Stomach (tissue), 8 donors: ENCODE measurements at regions not wholly inside any gene's neighbourhood (a gene's known extent, or its start where the extent isn't known, plus 50 kb on each side); places are given as distances from the start of the nearest gene placed in this dataset.

Experiments
- DNase-seq, 2 donors: peaks; one replicate each; pipeline versions ENCODE4 v3.0.0 to v3.0.0-alpha.2; 2013 to 2019
- H3K27ac ChIP-seq, 5 donors: fragments of 200-600 bp in 4 of 5; sonication (generic) in 4 of 5; one replicate each; pipeline ENCODE4 v1.5.1; 2013 to 2019; ENCODE audit warnings: mild to moderate bottlenecking in 1 of 5, moderate library complexity in 1 of 5
- H3K27me3 ChIP-seq, 3 donors: fragments of 200-600 bp; sonication (generic); one replicate each; pipeline ENCODE4 v1.5.1; 2017 to 2019; ENCODE audit warnings: mixed run types in 1 of 3
- H3K36me3 ChIP-seq, 4 donors: fragments of 200-600 bp; sonication (generic); 1 replicate in 3 of 4; 2 replicates in 1 of 4; pipeline ENCODE4 v1.5.1; 2016 to 2019
- H3K4me1 ChIP-seq, 4 donors: fragments of 200-600 bp; sonication (generic); one replicate each; pipeline ENCODE4 v1.5.1; 2016 to 2019
- H3K4me3 ChIP-seq, 4 donors: fragments of 200-600 bp; sonication (generic) in 3 of 4; one replicate each; pipeline ENCODE4 v1.5.1; 2016 to 2019; ENCODE audit warnings: mild to moderate bottlenecking in 1 of 4
- H3K9me3 ChIP-seq, 4 donors: fragments of 200-600 bp; sonication (generic); one replicate each; pipeline ENCODE4 v1.5.1; 2016 to 2019
- CTCF ChIP-seq, 7 experiments: fragments of 450-650 bp in 4 of 7; fragments of 200-600 bp in 3 of 7; sonication (generic) in 3 of 7; IDR thresholded peaks; one replicate each; pipeline ENCODE4 v1.5.1; 2016 to 2019; ENCODE audit warnings: antibody characterized with exemption in 7 of 7, control low read depth in 2 of 7, mild to moderate bottlenecking in 1 of 7
- EP300 ChIP-seq: sonication (generic); formaldehyde crosslinking; IDR thresholded peaks from one replicate; pipeline ENCODE4 v1.6.1; 2017; ENCODE audit warnings: antibody characterized with exemption
- POLR2A ChIP-seq, 4 donors: fragments of 450-650 bp; IDR thresholded peaks; one replicate each; pipeline ENCODE4 v1.6.1; 2016; ENCODE audit warnings: antibody characterized with exemption in 4 of 4, control low read depth in 2 of 4, mild to moderate bottlenecking in 1 of 4, moderate library complexity in 1 of 4
- POLR2AphosphoS5 ChIP-seq, 3 donors: sonication (generic); formaldehyde crosslinking; IDR thresholded peaks; one replicate each; pipeline ENCODE4 v1.6.1; 2016; ENCODE audit warnings: antibody characterized with exemption in 3 of 3
- WGBS, 5 donors: extraction: QIAGEN DNeasy Blood & Tissue Kit in 3 of 5; methylation state at CpG; one replicate each; pipeline versions ENCODE4 v1.1.5 to v1.1.7; 2013 to 2018; 5-methylcytosine and 5-hydroxymethylcytosine counted together
- intact Hi-C: fragments of 100-400 bp; cut with DNase I; formaldehyde crosslinking; loops from one replicate; pipeline ENCODE4 v1.15.1; 2023; ENCODE audit warnings: low total_unique reads
- donor health status: healthy with polysubstance abuse.
- donor health status: Bipolar disorder and iron deficiency.
- donor health status: healthy.

GRCh38 chr4:182150645-182151044, 92.6 kb upstream of the TENM3 start:
- DNase-seq: no peak
- H3K4me3 ChIP-seq: no peak overlapping the region
- H3K4me1 ChIP-seq: no peaks in the 10 kb centered on the region
- WGBS, 5 donors: 85 to 91% (median 86%) methylated on average over 3 of the region's 3 CpGs
- H3K27me3 ChIP-seq: peaks cover 0 to 47% (median 7%) of the 10 kb centered on the region in 3 donors
- no peaks in the 10 kb centered on the region for H3K9me3 ChIP-seq
- no peaks in the 10 kb centered on the region for H3K36me3 ChIP-seq
- intact Hi-C loops: no loop called here
- no peak for TF ChIP-seq EP300
- no peak for TF ChIP-seq POLR2A (IDR thresholded peaks at IDR 0.05)
- TF ChIP-seq POLR2AphosphoS5 (IDR thresholded peaks at IDR 0.05): no peak
- TF ChIP-seq CTCF (IDR thresholded peaks at IDR 0.05): no peak
- no peak overlapping the region for H3K27ac ChIP-seq

GRCh38 chr4:182155806-182156205, 87.4 kb upstream of the TENM3 start:
- H3K27ac ChIP-seq: no peak overlapping the region
- no peaks in the 10 kb centered on the region for H3K36me3 ChIP-seq
- 77 to 89% (median 88%) methylated on average over 1 of the region's 1 CpG for WGBS, 5 donors
- no peaks in the 10 kb centered on the region for H3K9me3 ChIP-seq
- intact Hi-C loops: no loop called here
- DNase-seq: no peak
- H3K4me3 ChIP-seq: no peak overlapping the region
- no peak for TF ChIP-seq CTCF (IDR thresholded peaks at IDR 0.05)
- TF ChIP-seq EP300: no peak
- TF ChIP-seq POLR2A (IDR thresholded peaks at IDR 0.05): no peak
- TF ChIP-seq POLR2AphosphoS5 (IDR thresholded peaks at IDR 0.05): no peak
- no peaks in the 10 kb centered on the region for H3K4me1 ChIP-seq
- H3K27me3 ChIP-seq: peaks cover 0 to 10% (median 0%) of the 10 kb centered on the region in 3 donors

- intact Hi-C loops: no loop called here
- Histone ChIP-seq H3K4me3 (no peak overlapping the region), H3K36me3 (no peaks in the 10 kb centered on the region), H3K4me1 (no peaks in the 10 kb centered on the region), H3K27ac (no peak overlapping the region), H3K27me3 (no peaks in the 10 kb centered on the region), H3K9me3 (no peaks in the 10 kb centered on the region)
- TF ChIP-seq POLR2AphosphoS5 (IDR thresholded peaks at IDR 0.05) (no peak), POLR2A (IDR thresholded peaks at IDR 0.05) (no peak), CTCF (IDR thresholded peaks at IDR 0.05) (no peak), EP300 (no peak)
- WGBS, 5 donors: 65 to 77% (median 71%) methylated on average over 8 of the region's 8 CpGs
- DNase-seq: no peak
Observed at GRCh38 chr4:182163180-182163579, 80.0 kb upstream of the TENM3 start.

GRCh38 chr4:182169572-182169971, 73.6 kb upstream of the TENM3 start:
- intact Hi-C loops: no loop called here
- no peaks in the 10 kb centered on the region for H3K4me1 ChIP-seq
- H3K27ac ChIP-seq: no peak overlapping the region
- H3K4me3 ChIP-seq: no peak overlapping the region
- DNase-seq: no peak
- TF ChIP-seq EP300: no peak
- no peak for TF ChIP-seq POLR2AphosphoS5 (IDR thresholded peaks at IDR 0.05)
- H3K27me3 ChIP-seq: no peaks in the 10 kb centered on the region
- no peaks in the 10 kb centered on the region for H3K9me3 ChIP-seq
- 44 to 65% (median 50%) methylated on average over 5 of the region's 5 CpGs for WGBS, 5 donors
- no peaks in the 10 kb centered on the region for H3K36me3 ChIP-seq

- Histone ChIP-seq H3K4me3 (no peak overlapping the region), H3K9me3 (no peaks in the 10 kb centered on the region), H3K27me3 (no peaks in the 10 kb centered on the region), H3K27ac (no peak overlapping the region), H3K4me1 (no peaks in the 10 kb centered on the region), H3K36me3 (no peaks in the 10 kb centered on the region)
- WGBS, 5 donors: 54 to 67% (median 61%) methylated on average over 3 of the region's 3 CpGs
- TF ChIP-seq POLR2A (IDR thresholded peaks at IDR 0.05) (no peak), EP300 (no peak), CTCF (IDR thresholded peaks at IDR 0.05) (no peak), POLR2AphosphoS5 (IDR thresholded peaks at IDR 0.05) (no peak)
- no peak for DNase-seq
- intact Hi-C loops: no loop called here
Observed at GRCh38 chr4:182169987-182170386, 73.2 kb upstream of the TENM3 start.
